ENCODE measurements at regions not wholly inside any gene's neighbourhood (a gene's known extent, or its start where the extent isn't known, plus 50 kb on each side); places are given as distances from the start of the nearest gene placed in this dataset.

DNA sequence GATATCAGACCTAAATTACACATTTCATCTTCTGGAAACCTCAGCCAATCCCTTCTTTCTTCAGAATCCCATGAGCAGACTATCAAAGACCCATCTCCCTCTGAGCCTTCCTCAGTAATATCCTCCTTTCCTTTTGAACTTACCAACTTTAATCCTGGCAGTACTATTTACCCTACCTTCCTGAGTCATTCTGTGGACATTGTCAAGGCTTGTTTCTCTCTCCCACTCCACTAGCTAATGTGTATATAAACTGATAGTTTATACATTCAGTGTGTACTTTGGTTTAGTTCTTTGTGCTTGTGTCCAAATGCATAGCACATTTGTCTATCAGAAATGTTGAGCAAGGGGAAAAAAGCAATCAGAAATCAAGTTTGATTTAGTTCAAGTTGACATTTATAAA is 568.3 kb downstream of the CSNK1G3 start:
- Histone ChIP-seq H3F3A (ENCODE audit: insufficient read depth) (no peaks in the 10 kb centered on the region), H3K79me2 (ENCODE audit: insufficient read depth) (no peaks in the 10 kb centered on the region), H3K9ac (no peak overlapping the region), H3K4me1 (ENCODE audit: insufficient read depth) (no peaks in the 10 kb centered on the region), H3K4me2 (ENCODE audit: unreplicated experiment) (no peak overlapping the region), H3K27ac (no peak overlapping the region), H3K4me3 (no peak overlapping the region), H4K20me1 (ENCODE audit: insufficient read depth) (no peaks in the 10 kb centered on the region), H3K9me2 (ENCODE audit: insufficient read depth) (no peaks in the 10 kb centered on the region), H3K27me3 (replicated peaks; ENCODE audit: insufficient read depth) (no peaks in the 10 kb centered on the region; the same call in 1 of the 2 replicates), H2AFZ (no peak overlapping the region), H3K36me3 (ENCODE audit: low read depth) (no peaks in the 10 kb centered on the region), H3K9me3 (ENCODE audit: low read depth) (no peaks in the 10 kb centered on the region)
- TF ChIP-seq EZH2 (IDR thresholded peaks at IDR 0.05; ENCODE audit: insufficient read depth, poor library complexity, severe bottlenecking) (no peak), EZH2phosphoT487 (IDR thresholded peaks at IDR 0.05; ENCODE audit: insufficient read depth, low read depth) (no peak)
- no peak for DNase-seq
- in situ Hi-C loops (cut with MboI): no loop called here

DNA sequence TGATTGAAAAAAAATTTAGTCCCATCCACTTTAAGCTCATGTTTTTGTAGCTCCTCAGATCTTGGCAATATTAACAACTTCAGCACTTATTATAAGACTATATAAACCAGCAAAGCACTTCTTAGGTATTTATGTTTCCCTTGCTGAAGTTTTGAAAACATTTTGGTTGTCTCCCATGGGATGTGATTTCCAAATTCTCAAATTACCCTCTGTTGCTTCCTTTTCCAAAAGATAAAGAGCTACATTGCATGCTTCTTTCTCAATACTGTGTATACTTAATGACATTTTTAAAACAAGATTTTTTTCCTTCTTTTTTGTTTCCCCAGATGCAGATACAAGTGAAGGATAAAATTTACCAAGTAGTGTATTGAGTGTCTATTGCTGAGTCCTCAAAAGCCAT is 567.1 kb downstream of the CSNK1G3 start:
- Histone ChIP-seq H3K79me2 (ENCODE audit: insufficient read depth) (no peaks in the 10 kb centered on the region), H3K4me2 (ENCODE audit: unreplicated experiment) (no peak overlapping the region), H3K4me3 (no peak overlapping the region), H3K27ac (no peak overlapping the region), H3K36me3 (ENCODE audit: low read depth) (no peaks in the 10 kb centered on the region), H2AFZ (no peak overlapping the region), H3K27me3 (replicated peaks; ENCODE audit: insufficient read depth) (no peaks in the 10 kb centered on the region; the same call in 1 of the 2 replicates), H3K4me1 (ENCODE audit: insufficient read depth) (no peaks in the 10 kb centered on the region), H3F3A (ENCODE audit: insufficient read depth) (no peaks in the 10 kb centered on the region), H3K9me2 (ENCODE audit: insufficient read depth) (no peaks in the 10 kb centered on the region), H4K20me1 (ENCODE audit: insufficient read depth) (no peaks in the 10 kb centered on the region), H3K9me3 (ENCODE audit: low read depth) (no peaks in the 10 kb centered on the region), H3K9ac (no peak overlapping the region)
- in situ Hi-C loops (cut with MboI): no loop called here
- DNase-seq: no peak
- no peak for TF ChIP-seq EZH2 (IDR thresholded peaks at IDR 0.05; ENCODE audit: insufficient read depth, poor library complexity, severe bottlenecking)
- no peak for TF ChIP-seq EZH2phosphoT487 (IDR thresholded peaks at IDR 0.05; ENCODE audit: insufficient read depth, low read depth)

DNA sequence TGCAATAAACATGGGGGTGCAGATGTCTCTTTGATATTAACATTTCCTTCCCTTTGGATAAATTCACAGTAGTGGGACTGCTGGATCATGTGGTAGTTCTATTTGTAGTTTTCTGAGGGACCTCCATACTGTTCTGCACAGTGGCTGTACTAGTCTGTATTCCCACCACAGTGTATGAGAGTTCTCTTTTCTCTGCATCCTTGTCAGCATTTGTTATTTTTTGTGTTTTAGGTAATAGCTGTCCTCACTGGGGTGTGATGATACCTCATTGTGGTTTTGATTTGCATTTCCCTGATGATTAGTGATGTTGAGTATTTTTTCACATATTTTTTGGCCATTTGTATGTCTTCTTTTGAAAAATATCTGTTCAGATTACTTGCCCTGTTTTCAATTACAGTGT is 562.5 kb downstream of the CSNK1G3 start:
- no peak overlapping the region for H3K4me3 ChIP-seq
- no peaks in the 10 kb centered on the region for H3K79me2 ChIP-seq (ENCODE audit: insufficient read depth)
- H3K27me3 ChIP-seq (replicated peaks; ENCODE audit: insufficient read depth): 0 out of 2 replicates have a peak, but pooled peaks cover 3% of the 10 kb centered on the region
- no peak overlapping the region for H3K4me2 ChIP-seq (ENCODE audit: unreplicated experiment)
- no peak overlapping the region for H3K9ac ChIP-seq
- H3K27ac ChIP-seq: no peak overlapping the region
- no peaks in the 10 kb centered on the region for H3K9me3 ChIP-seq (ENCODE audit: low read depth)
- H3K4me1 ChIP-seq (ENCODE audit: insufficient read depth): no peaks in the 10 kb centered on the region
- no peak for TF ChIP-seq EZH2 (IDR thresholded peaks at IDR 0.05; ENCODE audit: insufficient read depth, poor library complexity, severe bottlenecking)
- no peak for TF ChIP-seq EZH2phosphoT487 (IDR thresholded peaks at IDR 0.05; ENCODE audit: insufficient read depth, low read depth)
- no peaks in the 10 kb centered on the region for H4K20me1 ChIP-seq (ENCODE audit: insufficient read depth)
- H3F3A ChIP-seq (ENCODE audit: insufficient read depth): no peaks in the 10 kb centered on the region
- no peaks in the 10 kb centered on the region for H3K36me3 ChIP-seq (ENCODE audit: low read depth)
- no peak for DNase-seq
- in situ Hi-C loops (cut with MboI): no loop called here
- H2AFZ ChIP-seq: no peak overlapping the region
- no peaks in the 10 kb centered on the region for H3K9me2 ChIP-seq (ENCODE audit: insufficient read depth)

DNA sequence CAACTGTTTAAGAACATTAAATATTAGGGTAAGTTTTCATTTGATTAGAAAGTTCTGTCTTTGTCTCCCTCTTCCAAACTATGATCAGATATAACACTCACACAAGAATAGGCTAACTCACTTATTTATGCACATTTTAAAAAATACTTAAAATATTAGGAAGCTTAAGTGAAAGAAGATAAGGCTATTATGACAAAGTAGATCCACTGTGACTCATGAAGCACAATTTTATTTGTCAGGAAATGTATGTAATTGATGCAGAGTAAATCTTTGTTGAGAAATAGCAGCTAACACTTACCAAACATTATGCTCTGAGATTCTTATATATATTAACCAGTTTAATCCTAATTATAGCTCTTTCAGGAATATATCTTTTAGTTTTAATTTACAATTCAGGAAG is 560.6 kb downstream of the CSNK1G3 start:
- H3K27me3 ChIP-seq (replicated peaks; ENCODE audit: insufficient read depth): 0 out of 2 replicates have a peak, but pooled peaks cover 3% of the 10 kb centered on the region
- in situ Hi-C loops (cut with MboI): no loop called here
- no peaks in the 10 kb centered on the region for H3K9me2 ChIP-seq (ENCODE audit: insufficient read depth)

DNA sequence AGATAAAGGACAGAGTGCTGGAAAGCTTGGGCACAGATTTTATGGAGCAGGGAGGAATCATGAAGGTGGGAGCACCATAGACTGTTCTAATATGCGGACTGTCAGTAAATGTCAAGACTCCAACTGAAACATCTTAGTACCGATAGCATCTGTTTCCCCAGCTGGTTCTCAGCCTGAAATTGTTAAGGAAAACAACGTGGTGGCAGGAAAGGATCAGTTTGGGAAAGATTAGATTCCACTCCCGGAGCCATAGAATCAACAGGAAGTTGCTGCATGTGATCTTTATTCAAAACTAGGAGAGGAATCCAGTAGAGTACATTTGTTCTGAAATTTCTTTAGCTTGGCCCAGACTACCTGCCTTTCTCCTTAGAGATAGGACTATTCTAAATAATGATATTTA is 559.1 kb downstream of the CSNK1G3 start:
- no peak for DNase-seq
- WGBS, 2 experiments (ENCODE audit: low coverage in 1 of 2, low lambda C conversion rate in 2 of 2, missing lambda C conversion rate in 2 of 2): 46 to 51% methylated on average over 4 of the region's 4 CpGs
- H2AFZ ChIP-seq: no peak overlapping the region

More for the DNA sequence above, 560.6 kb downstream of the CSNK1G3 start:
- DNase-seq: no peak
- Histone ChIP-seq H3K27ac (no peak overlapping the region), H3K79me2 (ENCODE audit: insufficient read depth) (no peaks in the 10 kb centered on the region), H2AFZ (no peak overlapping the region), H3K36me3 (ENCODE audit: low read depth) (no peaks in the 10 kb centered on the region), H3K9ac (no peak overlapping the region), H4K20me1 (ENCODE audit: insufficient read depth) (no peaks in the 10 kb centered on the region), H3K9me3 (ENCODE audit: low read depth) (no peaks in the 10 kb centered on the region), H3K4me3 (no peak overlapping the region), H3F3A (ENCODE audit: insufficient read depth) (no peaks in the 10 kb centered on the region), H3K4me1 (ENCODE audit: insufficient read depth) (no peaks in the 10 kb centered on the region), H3K4me2 (ENCODE audit: unreplicated experiment) (no peak overlapping the region)
- no peak for TF ChIP-seq EZH2 (IDR thresholded peaks at IDR 0.05; ENCODE audit: insufficient read depth, poor library complexity, severe bottlenecking)
- no peak for TF ChIP-seq EZH2phosphoT487 (IDR thresholded peaks at IDR 0.05; ENCODE audit: insufficient read depth, low read depth)

More for the DNA sequence above, 559.1 kb downstream of the CSNK1G3 start:
- TF ChIP-seq EZH2 (IDR thresholded peaks at IDR 0.05; ENCODE audit: insufficient read depth, poor library complexity, severe bottlenecking) (no peak), EZH2phosphoT487 (IDR thresholded peaks at IDR 0.05; ENCODE audit: insufficient read depth, low read depth) (no peak)
- no peak overlapping the region for H3K4me3 ChIP-seq
- no peaks in the 10 kb centered on the region for H3K79me2 ChIP-seq (ENCODE audit: insufficient read depth)
- H3K36me3 ChIP-seq (ENCODE audit: low read depth): no peaks in the 10 kb centered on the region
- no peak overlapping the region for H3K27ac ChIP-seq
- no peaks in the 10 kb centered on the region for H3K9me2 ChIP-seq (ENCODE audit: insufficient read depth)
- in situ Hi-C loops (cut with MboI): no loop called here
- H3K27me3 ChIP-seq (replicated peaks; ENCODE audit: insufficient read depth): 0 out of 2 replicates have a peak, but pooled peaks cover 3% of the 10 kb centered on the region
- no peaks in the 10 kb centered on the region for H3F3A ChIP-seq (ENCODE audit: insufficient read depth)
- no peak overlapping the region for H3K4me2 ChIP-seq (ENCODE audit: unreplicated experiment)
- no peaks in the 10 kb centered on the region for H4K20me1 ChIP-seq (ENCODE audit: insufficient read depth)
- H3K9ac ChIP-seq: no peak overlapping the region
- no peaks in the 10 kb centered on the region for H3K9me3 ChIP-seq (ENCODE audit: low read depth)
- no peaks in the 10 kb centered on the region for H3K4me1 ChIP-seq (ENCODE audit: insufficient read depth)
